Astrocyte (in vitro differentiated cells and primary cell): ENCODE measurements at regions not wholly inside any gene's neighbourhood (a gene's known extent, or its start where the extent isn't known, plus 50 kb on each side); places are given as distances from the start of the nearest gene placed in this dataset.
A peak's percentile ranks its signal among the peaks of the same experiment; 100 is the strongest.

Experiments used
- DNase-seq: peaks from one replicate; pipeline ENCODE4 v3.0.0-alpha.2; 2010; ENCODE audit warnings: low read depth
- FAIRE-seq: peaks from 2 replicates; lab custom pipeline; 2011; peaks lifted over from hg19 to GRCh38; lab: Jason Lieb, UNC
- H2AFZ ChIP-seq: 2 replicates; pipeline ENCODE4 v1.6.0; 2012; ENCODE audit warnings: low read depth, low read length, inconsistent platforms
- H3K27ac ChIP-seq: 2 replicates; pipeline ENCODE4 v1.5.1; 2011; ENCODE audit warnings: low read depth, low read length, inconsistent platforms
- H3K27me3 ChIP-seq: 2 replicates; pipeline ENCODE4 v1.6.0; 2011; ENCODE audit warnings: low read length, inconsistent platforms; ENCODE audit not compliant: insufficient read depth
- H3K36me3 ChIP-seq: 2 replicates; pipeline ENCODE4 v1.5.1; 2011; ENCODE audit warnings: low read length, inconsistent platforms; ENCODE audit not compliant: insufficient read depth
- H3K4me1 ChIP-seq: 2 replicates; pipeline ENCODE4 v1.5.1; 2011; ENCODE audit warnings: low read length, inconsistent platforms; ENCODE audit not compliant: insufficient read depth
- H3K4me2 ChIP-seq: 2 replicates; pipeline ENCODE4 v1.6.0; 2012; ENCODE audit warnings: low read length, inconsistent platforms
- H3K4me3 ChIP-seq: 2 replicates; pipeline ENCODE4 v1.5.1; 2011; ENCODE audit warnings: low read depth, mild to moderate bottlenecking, low read length, inconsistent platforms; ENCODE audit not compliant: insufficient read depth
- H3K79me2 ChIP-seq: 2 replicates; pipeline ENCODE4 v1.6.0; 2012; ENCODE audit warnings: mild to moderate bottlenecking, low read length, inconsistent platforms; ENCODE audit not compliant: insufficient read depth
- H3K9ac ChIP-seq: 2 replicates; pipeline ENCODE4 v1.6.0; 2012; ENCODE audit warnings: mild to moderate bottlenecking, low read length, inconsistent platforms
- H3K9me3 ChIP-seq: 2 replicates; pipeline ENCODE4 v1.5.1; 2012; ENCODE audit warnings: low read depth, mild to moderate bottlenecking, low read length, inconsistent platforms; ENCODE audit not compliant: insufficient read depth
- H4K20me1 ChIP-seq: 2 replicates; pipeline ENCODE4 v1.6.0; 2012; ENCODE audit warnings: low read length, inconsistent platforms; ENCODE audit not compliant: insufficient read depth
- H3K27ac Mint-ChIP-seq: one replicate; pipeline ENCODE4 v1.8.0; 2021; ENCODE audit warnings: mild to moderate bottlenecking, mixed read lengths; ENCODE audit not compliant: unreplicated experiment
- H3K27me3 Mint-ChIP-seq: one replicate; pipeline ENCODE4 v1.8.0; 2021; ENCODE audit warnings: low read depth, mixed read lengths; ENCODE audit not compliant: unreplicated experiment
- H3K36me3 Mint-ChIP-seq: one replicate; pipeline ENCODE4 v1.8.0; 2021; ENCODE audit warnings: low read depth, mixed read lengths; ENCODE audit not compliant: unreplicated experiment
- H3K4me1 Mint-ChIP-seq: one replicate; pipeline ENCODE4 v1.8.0; 2021; ENCODE audit warnings: low read depth, mixed read lengths; ENCODE audit not compliant: unreplicated experiment
- H3K4me3 Mint-ChIP-seq: one replicate; pipeline ENCODE4 v1.8.0; 2021; ENCODE audit warnings: mild to moderate bottlenecking, moderate library complexity, mixed read lengths; ENCODE audit not compliant: unreplicated experiment
- H3K9me3 Mint-ChIP-seq: one replicate; pipeline ENCODE4 v1.8.0; 2021; ENCODE audit warnings: mild to moderate bottlenecking, mixed read lengths; ENCODE audit not compliant: unreplicated experiment
- CTCF ChIP-seq: IDR thresholded peaks from 2 replicates; pipeline ENCODE4 v1.5.1; 2011; ENCODE audit warnings: low read depth, mild to moderate bottlenecking, inconsistent platforms, low read length, moderate library complexity; ENCODE audit not compliant: insufficient read depth
- EZH2 ChIP-seq: IDR thresholded peaks from 2 replicates; pipeline ENCODE4 v1.6.1; 2012; ENCODE audit warnings: mild to moderate bottlenecking, low read length, inconsistent platforms; ENCODE audit not compliant: insufficient read depth

- H3K27ac Mint-ChIP-seq, result no peak overlapping the region
Observed at GRCh38 chr2:133666621-133667020, 98.4 kb upstream of the NCKAP5 start.

GRCh38 chr2:133667085-133667484 lies 98.8 kb upstream of the NCKAP5 start:
- peak overlapping the region; percentile 76 for H3K27ac ChIP-seq
- H3K27me3 ChIP-seq, result no peaks in the 10 kb centered on the region
- H3K4me1 ChIP-seq, result peaks cover 8% of the 10 kb centered on the region
- TF ChIP-seq EZH2, result no peak
- no peaks in the 10 kb centered on the region for H3K36me3 ChIP-seq
- H3K9me3 Mint-ChIP-seq, result no peaks in the 10 kb centered on the region
- H3K36me3 Mint-ChIP-seq, result no peaks in the 10 kb centered on the region
- no peaks in the 10 kb centered on the region for H3K9me3 ChIP-seq
- no peaks in the 10 kb centered on the region for H4K20me1 ChIP-seq
- FAIRE-seq (peak; percentile 96), DNase-seq (peak; percentile 74)
- H3K4me1 Mint-ChIP-seq, result peaks cover 7% of the 10 kb centered on the region
- H3K27me3 Mint-ChIP-seq, result no peaks in the 10 kb centered on the region
- peak overlapping the region; percentile 50 for H3K4me2 ChIP-seq
- no peak overlapping the region for H3K4me3 Mint-ChIP-seq
- peak overlapping the region; percentile 34 for H3K27ac Mint-ChIP-seq
- peak overlapping the region; percentile 24 for H3K9ac ChIP-seq
- no peaks in the 10 kb centered on the region for H3K79me2 ChIP-seq
- no peak overlapping the region for H3K4me3 ChIP-seq
- peak overlapping the region; percentile 14 for H2AFZ ChIP-seq

More at GRCh38 chr2:133666621-133667020, 98.4 kb upstream of the NCKAP5 start:
- no peak overlapping the region for H3K4me3 Mint-ChIP-seq
- H3K9ac ChIP-seq, result peak overlapping the region; percentile 24
- FAIRE-seq, result no peak
- H3K9me3 Mint-ChIP-seq, result no peaks in the 10 kb centered on the region
- H3K4me1 Mint-ChIP-seq, result peaks cover 7% of the 10 kb centered on the region
- H4K20me1 ChIP-seq, result no peaks in the 10 kb centered on the region
- no peaks in the 10 kb centered on the region for H3K79me2 ChIP-seq
- no peaks in the 10 kb centered on the region for H3K27me3 Mint-ChIP-seq
- TF ChIP-seq EZH2, result no peak
- no peak for TF ChIP-seq CTCF
- H3K9me3 ChIP-seq, result no peaks in the 10 kb centered on the region
- peak overlapping the region; percentile 50 for H3K4me2 ChIP-seq
- no peak for DNase-seq
- H3K4me1 ChIP-seq, result peaks cover 8% of the 10 kb centered on the region
- no peak overlapping the region for H3K4me3 ChIP-seq
- peak overlapping the region; percentile 76 for H3K27ac ChIP-seq
- no peaks in the 10 kb centered on the region for H3K36me3 ChIP-seq
- no peak overlapping the region for H2AFZ ChIP-seq
- H3K27me3 ChIP-seq, result no peaks in the 10 kb centered on the region
- H3K36me3 Mint-ChIP-seq, result no peaks in the 10 kb centered on the region

- Histone ChIP-seq H4K20me1 (no peaks in the 10 kb centered on the region), H2AFZ (no peak overlapping the region), H3K4me2 (no peak overlapping the region), H3K9ac (no peak overlapping the region), H3K9me3 (no peaks in the 10 kb centered on the region), H3K27ac (no peak overlapping the region), H3K4me1 (peaks cover 8% of the 10 kb centered on the region), H3K79me2 (no peaks in the 10 kb centered on the region), H3K36me3 (no peaks in the 10 kb centered on the region), H3K4me3 (no peak overlapping the region), H3K27me3 (no peaks in the 10 kb centered on the region)
- FAIRE-seq (no peak), DNase-seq (no peak)
- no peak for TF ChIP-seq CTCF
- no peak for TF ChIP-seq EZH2
- Mint-ChIP-seq H3K9me3 (no peaks in the 10 kb centered on the region), H3K27ac (no peak overlapping the region), H3K27me3 (no peaks in the 10 kb centered on the region), H3K4me1 (peaks cover 7% of the 10 kb centered on the region), H3K4me3 (no peak overlapping the region), H3K36me3 (no peaks in the 10 kb centered on the region)
Observed at GRCh38 chr2:133667968-133668367, 99.7 kb upstream of the NCKAP5 start.
